GM18498 (cell line): ENCODE measurements at regions not wholly inside any gene's neighbourhood (a gene's known extent, or its start where the extent isn't known, plus 50 kb on each side); places are given as distances from the start of the nearest gene placed in this dataset.
"Not testable (repeated sequence)": the region's sequence is repeated elsewhere in the genome, so short reads cannot be mapped to it uniquely, and the experiment has no call there.

Experiments
- ATAC-seq: cut with Tn5 transposase; IDR thresholded peaks from one replicate; pipeline ENCODE4 v1.9.1; 2021; ENCODE audit warnings: mild to moderate bottlenecking, moderate library complexity; ENCODE audit not compliant: unreplicated experiment

DNA sequence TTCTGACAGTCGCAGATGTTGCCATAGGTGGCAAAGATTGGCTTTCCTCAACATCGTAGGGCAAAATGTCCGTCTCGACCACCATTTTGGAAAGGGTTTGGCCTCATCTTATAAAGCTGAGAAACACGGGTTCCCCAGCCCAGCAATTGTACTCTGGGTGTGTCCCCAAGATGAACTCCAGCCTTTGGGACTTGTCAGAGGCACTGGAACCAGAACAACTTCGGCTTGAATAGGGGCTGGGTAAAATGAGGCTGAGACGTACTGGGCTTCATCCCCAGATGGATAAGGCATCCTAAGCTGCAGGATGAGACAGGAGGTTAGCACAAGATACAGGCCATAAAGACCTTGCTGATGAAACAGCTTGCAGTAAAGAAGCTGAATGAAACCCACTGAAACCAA, 151.9 kb downstream of the CRLF2 start:
- no peak for ATAC-seq

DNA sequence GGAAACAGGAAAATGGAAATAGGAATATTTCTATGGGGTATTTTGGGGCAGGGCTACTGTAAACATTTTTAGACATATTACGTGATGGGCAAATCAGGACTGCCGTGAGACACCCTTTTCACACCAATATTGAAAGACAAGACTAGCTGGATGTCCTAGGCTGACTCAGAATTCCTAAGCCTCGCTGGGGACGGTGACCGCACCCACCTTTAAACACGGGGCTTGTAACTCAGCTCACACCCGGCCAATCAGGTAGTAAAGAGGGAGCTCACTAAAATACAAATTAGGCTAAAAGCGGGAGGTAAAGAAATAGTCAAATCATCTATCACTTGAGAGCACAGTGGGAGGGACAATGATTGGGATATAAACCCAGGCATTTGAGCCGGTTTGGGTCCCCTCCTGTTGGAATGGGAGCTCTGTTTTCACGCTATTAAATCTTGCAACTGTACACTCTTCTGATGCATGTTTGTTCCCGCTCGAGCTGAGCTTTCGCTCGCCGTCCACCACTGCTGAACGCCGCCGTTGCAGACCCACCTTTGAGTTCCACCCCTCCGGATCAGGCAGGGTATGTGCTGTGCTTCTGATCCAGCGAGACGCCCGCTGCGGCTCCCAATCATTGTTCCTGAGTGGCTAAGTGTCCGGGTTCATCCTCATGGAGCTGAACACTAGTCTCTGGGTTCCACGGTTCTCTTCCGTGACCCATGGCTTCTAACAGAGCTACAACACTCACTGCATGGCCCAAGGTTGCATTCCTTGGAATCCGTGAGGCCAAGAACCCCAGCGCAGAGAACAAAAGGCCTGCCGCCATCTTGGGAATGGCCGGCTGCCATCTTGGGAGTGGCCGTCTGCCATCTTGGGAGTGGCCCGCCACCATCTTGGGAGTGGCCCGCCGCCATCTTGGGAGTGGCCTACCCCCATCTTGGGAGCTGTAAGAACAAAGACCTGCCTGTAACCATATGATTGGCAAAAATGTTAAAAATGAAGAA, 152.6 kb downstream of the CRLF2 start:
- ATAC-seq: no peak

DNA sequence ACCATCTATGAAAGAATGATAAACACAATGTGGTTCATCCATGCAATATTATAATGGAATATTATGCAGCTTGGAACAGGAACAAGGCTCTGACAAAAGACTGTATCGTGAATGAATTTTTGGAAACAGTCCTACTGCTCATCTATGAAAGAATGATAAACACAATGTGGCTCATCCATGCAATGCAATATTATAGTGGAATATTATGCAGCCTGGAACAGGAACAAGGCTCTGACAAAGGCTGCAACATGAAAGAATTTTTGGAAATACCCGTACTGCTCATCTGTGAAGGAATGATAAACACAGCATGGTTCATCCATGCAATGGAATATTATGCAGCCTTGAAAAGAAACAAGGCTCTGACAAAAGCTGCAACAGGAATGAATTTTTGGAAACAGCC, 158.8 kb downstream of the CRLF2 start:
- not testable (repeated sequence) for ATAC-seq

DNA sequence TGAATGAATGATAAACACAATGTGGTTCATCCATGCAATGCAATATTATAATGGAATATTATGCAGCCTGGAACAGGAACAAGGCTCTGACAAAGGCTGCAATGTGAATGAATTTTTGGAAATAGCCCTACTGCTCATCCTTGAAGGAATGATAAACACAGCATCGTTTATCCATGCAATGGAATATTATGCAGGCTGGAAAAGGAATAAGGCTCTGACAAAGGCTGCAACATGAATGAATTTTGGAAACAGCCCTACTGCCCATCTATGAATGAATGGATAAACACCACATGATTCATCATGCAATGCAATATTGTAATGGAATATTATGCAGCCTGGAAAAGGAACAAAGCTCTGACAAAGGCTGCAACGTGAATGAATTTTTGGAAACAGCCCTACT, 159.4 kb downstream of the CRLF2 start:
- no peak for ATAC-seq

DNA sequence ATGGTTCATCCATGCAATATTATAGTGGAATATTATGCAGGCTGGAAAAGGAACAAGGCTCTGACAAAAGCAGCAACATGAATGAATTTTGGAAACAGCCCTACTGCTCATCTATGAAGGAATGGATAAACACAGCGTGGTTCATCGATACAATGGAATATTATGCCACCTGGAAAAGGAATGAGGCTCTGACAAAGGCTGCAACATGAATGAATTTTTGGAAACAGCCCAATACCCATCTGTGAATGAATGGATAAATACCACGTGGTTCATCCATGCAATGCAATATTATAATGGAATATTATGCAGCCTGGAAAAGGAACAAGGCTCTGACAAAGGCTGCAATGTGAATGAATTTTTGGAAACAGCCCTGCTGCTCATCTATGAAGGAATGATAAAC, 160.4 kb downstream of the CRLF2 start:
- no peak for ATAC-seq

DNA sequence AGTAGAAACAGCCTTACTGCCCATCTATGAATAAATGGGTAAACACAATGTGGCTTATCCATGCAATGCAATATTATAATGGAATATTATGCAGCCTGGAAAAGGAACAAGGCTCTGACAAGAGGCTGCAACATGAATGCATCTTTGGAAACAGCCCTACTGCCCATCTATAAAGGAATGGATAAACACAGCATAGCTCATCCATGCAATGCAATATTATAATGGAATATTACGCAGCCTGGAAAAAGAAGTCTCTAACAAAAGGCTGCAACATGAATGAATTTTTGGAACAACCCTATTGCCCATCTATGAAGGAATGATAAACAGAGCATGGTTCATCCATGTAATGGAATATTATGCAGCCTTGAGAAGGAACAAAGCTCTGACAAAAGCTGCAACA, 161.0 kb downstream of the CRLF2 start:
- no peak for ATAC-seq

GRCh38 chrX:1045680-1046314, 166.7 kb downstream of the CRLF2 start:
- no peak for ATAC-seq

DNA sequence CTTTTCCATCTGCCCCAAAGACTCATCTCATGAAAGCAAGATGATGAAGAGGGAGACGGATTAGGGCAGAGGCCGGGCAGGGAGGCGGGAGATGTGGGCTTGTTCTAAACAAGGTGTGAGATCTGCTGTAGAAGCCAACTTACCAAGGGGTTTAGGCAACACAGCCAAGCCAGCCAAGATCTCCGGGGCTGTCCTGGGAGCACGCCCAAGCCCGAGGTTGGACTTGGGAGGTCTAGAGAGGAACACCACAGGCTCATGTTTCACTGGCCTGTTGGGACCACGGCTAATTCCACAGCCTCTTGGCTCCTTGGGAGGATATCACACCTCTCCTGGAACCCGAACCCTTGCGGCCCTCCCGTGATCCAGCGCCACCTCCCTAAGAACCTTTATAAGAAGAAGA, 171.4 kb downstream of the CRLF2 start:
- ATAC-seq: no peak

GRCh38 chrX:1035931-1036330, 176.5 kb downstream of the CRLF2 start:
- ATAC-seq: not testable (repeated sequence)

GRCh38 chrX:1035206-1035605, 177.2 kb downstream of the CRLF2 start:
- no peak for ATAC-seq

- no peak for ATAC-seq
Measured at GRCh38 chrX:1034717-1035116, 177.7 kb downstream of the CRLF2 start.

- no peak for ATAC-seq
Measured at GRCh38 chrX:1031521-1032430, 180.7 kb downstream of the CRLF2 start.

DNA sequence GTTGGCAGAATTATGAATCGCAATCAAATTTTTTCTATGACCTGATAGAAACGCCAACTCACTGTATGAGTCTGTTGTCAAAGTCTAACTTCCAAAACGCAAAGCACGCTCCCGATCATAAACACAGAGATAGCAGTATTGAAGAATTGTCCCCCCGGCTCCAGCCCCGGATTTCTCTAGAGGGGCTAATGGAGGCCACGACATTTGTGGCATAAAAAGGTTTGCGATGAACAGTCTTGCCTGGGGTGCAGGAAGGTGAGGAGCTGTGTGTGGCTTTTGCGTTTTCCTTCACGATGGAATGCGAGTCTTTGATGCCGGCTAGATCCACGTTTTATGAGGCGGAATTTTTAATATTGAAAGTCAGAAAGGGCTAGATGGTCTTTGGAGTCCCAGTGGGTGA, 183.0 kb downstream of the CRLF2 start:
- no peak for ATAC-seq

- no peak for ATAC-seq
Measured at GRCh38 chrX:1027680-1028079, 184.8 kb downstream of the CRLF2 start.

DNA sequence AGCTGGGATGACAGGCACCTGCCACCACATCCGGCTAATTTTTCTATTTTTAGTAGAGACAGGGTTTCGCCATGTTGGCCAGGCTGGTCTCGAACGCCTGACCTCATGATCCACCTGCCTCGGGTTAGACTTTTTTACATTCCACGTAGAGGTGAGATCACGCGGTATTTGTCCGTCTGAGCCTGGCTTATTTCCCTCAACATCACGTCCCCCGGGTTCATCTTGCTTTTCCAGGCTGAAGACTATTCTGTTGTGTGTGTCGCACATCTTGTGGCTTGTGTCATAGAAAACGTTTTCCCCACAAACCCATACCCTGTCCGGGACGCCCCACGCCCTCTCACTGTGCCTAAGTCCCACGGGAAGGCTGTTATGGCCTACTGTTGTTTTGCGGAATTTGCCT, 185.3 kb downstream of the CRLF2 start:
- no peak for ATAC-seq

- no peak for ATAC-seq
Measured at GRCh38 chrX:1026263-1027015, 186.0 kb downstream of the CRLF2 start.

DNA sequence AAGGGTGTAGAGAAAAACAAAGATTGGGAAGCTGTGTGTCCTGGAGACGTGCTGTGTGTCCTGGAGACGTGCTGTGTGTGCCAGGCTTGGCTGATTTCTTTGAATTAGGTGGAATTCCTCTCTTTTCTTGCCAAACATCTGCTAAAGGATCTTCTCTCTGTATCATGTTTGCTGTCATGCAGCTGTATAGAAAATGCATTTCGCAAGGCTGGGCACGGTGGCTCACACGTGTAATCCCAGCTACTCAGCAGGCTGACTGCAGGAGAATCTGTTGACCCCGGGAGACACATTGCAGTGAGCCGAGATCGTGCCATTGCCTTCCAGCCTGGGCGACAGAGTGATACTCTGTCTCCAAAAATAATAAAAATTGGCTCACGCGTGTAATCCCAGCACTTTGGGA, 187.0 kb downstream of the CRLF2 start:
- no peak for ATAC-seq

DNA sequence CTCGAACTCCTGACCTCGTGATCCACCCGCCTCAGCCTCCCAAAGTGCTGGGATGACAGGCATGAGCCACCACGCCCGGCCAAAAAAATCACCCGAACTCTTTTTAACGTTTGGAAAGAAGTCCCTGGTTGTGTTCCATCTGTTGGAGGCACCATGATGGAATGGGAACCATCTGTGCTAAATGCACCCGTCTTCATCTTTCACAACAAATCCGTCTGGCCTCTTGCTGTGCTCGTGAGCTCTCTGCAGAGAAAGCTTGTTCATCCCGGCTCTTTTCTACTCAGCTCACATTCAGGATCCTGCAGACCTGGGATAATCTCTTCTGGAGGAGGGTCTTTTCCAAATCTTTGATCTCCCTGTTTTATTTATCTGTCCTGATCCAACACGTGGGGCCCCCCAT, 188.8 kb downstream of the CRLF2 start:
- ATAC-seq: no peak

DNA sequence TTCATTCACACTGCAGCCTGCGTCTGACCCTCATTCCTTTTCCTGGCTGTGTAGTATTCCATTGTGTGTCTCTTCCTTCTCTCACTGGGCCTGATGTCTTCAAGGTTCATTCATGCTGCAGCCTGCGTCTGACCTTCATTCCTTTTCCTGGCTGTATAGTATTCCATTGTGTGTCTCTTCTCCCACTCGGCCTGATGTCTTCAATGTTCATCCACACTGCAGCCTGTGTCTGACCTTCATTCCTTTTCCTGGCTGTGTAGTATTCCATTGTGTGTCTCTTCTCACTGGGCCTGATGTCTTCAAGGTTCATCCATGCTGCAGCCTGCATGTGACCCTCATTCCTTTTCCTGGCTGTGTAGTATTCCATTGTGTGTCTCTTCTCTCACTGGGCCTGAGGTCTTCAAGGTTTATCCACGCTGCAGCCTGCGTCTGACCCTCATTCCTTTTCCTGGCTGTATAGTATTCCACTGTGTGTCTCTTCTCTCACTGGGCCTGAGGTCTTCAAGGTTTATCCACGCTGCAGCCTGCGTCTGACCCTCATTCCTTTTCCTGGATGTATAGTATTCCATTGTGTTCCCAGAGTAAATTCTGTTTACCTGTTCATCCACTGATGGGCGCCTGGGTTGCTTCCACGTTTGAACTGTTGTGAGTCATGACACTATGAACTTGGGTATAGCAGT, 191.0 kb downstream of the CRLF2 start:
- not testable (repeated sequence) for ATAC-seq

- ATAC-seq: no peak
Measured at GRCh38 chrX:1020634-1021166, 191.7 kb downstream of the CRLF2 start.
